IMR-90 (cell line): ENCODE measurements at regions not wholly inside any gene's neighbourhood (a gene's known extent, or its start where the extent isn't known, plus 50 kb on each side); places are given as distances from the start of the nearest gene placed in this dataset.

Source experiments
- ATAC-seq: fragments of 200-7000 bp; cut with Tn5 transposase; 2 replicates; pipeline ENCODE4 v1.9.1; 2020; ENCODE audit warnings: low read depth, mild to moderate bottlenecking, moderate library complexity
- BruUV-seq: library from RNA; stranded (reverse); fragments of 400-500 nt; replicated peaks from 2 replicates; lab custom pipeline; 2021; lab: Mats Ljungman, UMichigan
- CTCF ChIA-PET: fragments of 300-600 bp; formaldehyde crosslinking; extraction: SDS; loops from one replicate; lab custom pipeline; 2021; ENCODE audit warnings: antibody characterized with exemption; lab: Yijun Ruan, JAX
- POLR2A ChIA-PET: fragments of 300-600 bp; sonication (Branson Sonifier 250); formaldehyde crosslinking; loops from one replicate; lab custom pipeline; 2022; ENCODE audit warnings: antibody characterized with exemption; ENCODE audit not compliant: unreplicated experiment; lab: Charles Lee
- DNase-seq: peaks from one replicate; pipeline ENCODE4 v3.0.0; 2013
- H2AFZ ChIP-seq: replicated peaks from 2 replicates; pipeline ENCODE3; 2013; ENCODE audit warnings: low read length, mild to moderate bottlenecking; ENCODE audit not compliant: poor library complexity
- H2AK5ac ChIP-seq: 2 replicates; pipeline ENCODE4 v1.6.1; 2013; ENCODE audit warnings: low read depth, low read length, inconsistent platforms
- H2AK9ac ChIP-seq: replicated peaks from 2 replicates; pipeline ENCODE3; 2013; ENCODE audit warnings: mild to moderate bottlenecking, low read depth, low read length, moderate library complexity; ENCODE audit not compliant: poor library complexity
- H2BK120ac ChIP-seq: 2 replicates; pipeline ENCODE4 v1.6.1; 2013; ENCODE audit warnings: low read depth, low read length, inconsistent platforms
- H2BK15ac ChIP-seq: 3 replicates; pipeline ENCODE4 v1.6.1; 2013; ENCODE audit warnings: low read depth, low read length, inconsistent platforms
- H2BK20ac ChIP-seq: 2 replicates; pipeline ENCODE4 v1.6.1; 2013; ENCODE audit warnings: low read depth, mild to moderate bottlenecking, inconsistent platforms, low read length, moderate library complexity
- H2BK5ac ChIP-seq: 2 replicates; pipeline ENCODE4 v1.6.1; 2013; ENCODE audit warnings: mild to moderate bottlenecking, low read depth, low read length, inconsistent platforms; ENCODE audit not compliant: poor library complexity, severe bottlenecking
- H3K14ac ChIP-seq: replicated peaks from 2 replicates; pipeline ENCODE4 v1.6.1; 2013; ENCODE audit warnings: low read depth, low read length, inconsistent platforms
- H3K18ac ChIP-seq: 2 replicates; pipeline ENCODE4 v1.6.1; 2013; ENCODE audit warnings: low read depth, low read length, control low read depth
- H3K23ac ChIP-seq: 2 replicates; pipeline ENCODE4 v1.6.1; 2013; ENCODE audit warnings: low read depth, low read length, inconsistent platforms
- H3K27ac ChIP-seq: 2 replicates; pipeline ENCODE4 v1.5.1; 2013; ENCODE audit warnings: mild to moderate bottlenecking, control low read depth, low read length; ENCODE audit not compliant: insufficient read depth
- H3K27me3 ChIP-seq: 2 replicates; pipeline ENCODE4 v1.6.1; 2013; ENCODE audit warnings: low read length; ENCODE audit not compliant: control insufficient read depth, insufficient read depth
- H3K36me3 ChIP-seq: 2 replicates; pipeline ENCODE4 v1.6.1; 2013; ENCODE audit warnings: low read length, mixed read lengths; ENCODE audit not compliant: control insufficient read depth, insufficient read depth
- H3K4ac ChIP-seq: 2 replicates; pipeline ENCODE4 v1.6.1; 2013; ENCODE audit warnings: low read depth, low read length, inconsistent platforms
- H3K4me1 ChIP-seq: 2 replicates; pipeline ENCODE4 v1.6.1; 2013; ENCODE audit warnings: low read length, mixed read lengths; ENCODE audit not compliant: control insufficient read depth, insufficient read depth
- H3K4me2 ChIP-seq: 2 replicates; pipeline ENCODE4 v1.6.1; 2013; ENCODE audit warnings: low read depth, mild to moderate bottlenecking, control low read depth, low read length, moderate library complexity
- H3K4me3 ChIP-seq: 2 replicates; pipeline ENCODE4 v1.5.1; 2013; ENCODE audit warnings: low read depth, mild to moderate bottlenecking, control low read depth, low read length, moderate library complexity; ENCODE audit not compliant: insufficient read depth
- H3K56ac ChIP-seq: 2 replicates; pipeline ENCODE4 v1.6.1; 2013; ENCODE audit warnings: low read length, inconsistent platforms; ENCODE audit not compliant: insufficient read depth; ENCODE audit errors: extremely low read depth
- H3K79me1 ChIP-seq, 2 experiments: 2 replicates each; pipeline ENCODE4 v1.6.1; 2013; ENCODE audit warnings: low read length in 2 of 2, inconsistent platforms in 1 of 2, low read depth in 1 of 2
- H3K9ac ChIP-seq: 2 replicates; pipeline ENCODE4 v1.6.1; 2013; ENCODE audit warnings: low read depth, low read length, control low read depth
- H3K9me1 ChIP-seq: 2 replicates; pipeline ENCODE4 v1.6.1; 2013; ENCODE audit warnings: low read length, inconsistent platforms; ENCODE audit not compliant: insufficient read depth
- H3K9me3 ChIP-seq: 2 replicates; pipeline ENCODE4 v1.6.1; 2013; ENCODE audit warnings: low read length; ENCODE audit not compliant: control insufficient read depth, insufficient read depth
- H4K20me1 ChIP-seq: 2 replicates; pipeline ENCODE4 v1.6.1; 2013; ENCODE audit warnings: low read length, inconsistent platforms; ENCODE audit not compliant: insufficient read depth
- H4K5ac ChIP-seq: 2 replicates; pipeline ENCODE4 v1.6.1; 2013; ENCODE audit warnings: mild to moderate bottlenecking, low read depth, low read length, control low read depth
- H4K8ac ChIP-seq, 2 experiments: 2 replicates each; pipeline ENCODE4 v1.6.1; 2013; ENCODE audit warnings: low read depth in 2 of 2, low read length in 2 of 2, control low read depth in 1 of 2, inconsistent platforms in 1 of 2
- H4K91ac ChIP-seq: 2 replicates; pipeline ENCODE4 v1.6.1; 2013; ENCODE audit warnings: low read depth, low read length, inconsistent platforms; ENCODE audit not compliant: insufficient read depth
- BHLHE40 ChIP-seq: fragments of 150-350 bp; IDR thresholded peaks from 2 replicates; pipeline ENCODE4 v1.6.1; 2016; ENCODE audit warnings: mild to moderate bottlenecking, low read depth, low read length
- CHD1 ChIP-seq: IDR thresholded peaks from 2 replicates; pipeline ENCODE4 v1.6.1; 2012; ENCODE audit warnings: low read depth, low read length, improper control_type of control experiment
- FOS ChIP-seq: fragments of 150-350 bp; IDR thresholded peaks from 2 replicates; pipeline ENCODE4 v1.6.1; 2016; ENCODE audit warnings: low read depth, low read length
- MAZ ChIP-seq: IDR thresholded peaks from 2 replicates; pipeline ENCODE4 v1.6.1; 2012; ENCODE audit warnings: low read depth, mild to moderate bottlenecking, low read length, improper control_type of control experiment, moderate library complexity, borderline replicate concordance
- MXI1 ChIP-seq: IDR thresholded peaks from 2 replicates; pipeline ENCODE4 v1.6.1; 2012; ENCODE audit warnings: low read depth, mild to moderate bottlenecking, low read length, moderate library complexity, borderline replicate concordance
- NFE2L2 ChIP-seq: fragments of 150-350 bp; IDR thresholded peaks from 2 replicates; pipeline ENCODE4 v1.6.1; 2016; ENCODE audit warnings: low read depth, mild to moderate bottlenecking, low read length
- POLR2A ChIP-seq: IDR thresholded peaks from 2 replicates; pipeline ENCODE4 v1.6.1; 2012; ENCODE audit warnings: mild to moderate bottlenecking, low read depth, low read length
- RAD21 ChIP-seq: IDR thresholded peaks from 2 replicates; pipeline ENCODE4 v1.6.1; 2012; ENCODE audit warnings: low read length, improper control_type of control experiment
- RCOR1 ChIP-seq: IDR thresholded peaks from 2 replicates; pipeline ENCODE4 v1.6.1; 2012; ENCODE audit warnings: mild to moderate bottlenecking, low read length, improper control_type of control experiment; ENCODE audit not compliant: insufficient replicate concordance
- SMC3 ChIP-seq: fragments of 150-350 bp; IDR thresholded peaks from 2 replicates; pipeline ENCODE4 v1.6.1; 2016; ENCODE audit warnings: low read depth, mild to moderate bottlenecking, antibody characterized with exemption, low read length, moderate library complexity
- WGBS, 2 experiments: methylation state at CpG; one replicate each; pipeline versions ENCODE4 v1.1.5 to v1.1.7; 2013; ENCODE audit warnings: missing lambda C conversion rate in 2 of 2; ENCODE audit not compliant: insufficient read length in 1 of 2; ENCODE audit errors: extremely low coverage in 2 of 2; 5-methylcytosine and 5-hydroxymethylcytosine counted together
- dilution Hi-C: fragments of 300-500 bp; cut with HindIII; formaldehyde crosslinking; loops from one replicate; pipeline ENCODE4 v1.14.3; 2018; ENCODE audit warnings: low sequenced_read_pairs; ENCODE audit not compliant: unreplicated experiment
- in situ Hi-C: fragments of 300-500 bp; cut with MboI; formaldehyde crosslinking; loops from 3 replicates; pipeline ENCODE4 v1.14.3; 2019; ENCODE audit warnings: low sequenced_read_pairs, inconsistent platforms, mixed read lengths
- intact Hi-C: fragments of 100-400 bp; cut with micrococcal nuclease; formaldehyde crosslinking; loops from 2 replicates; pipeline ENCODE4 v1.10.0; 2022
- TF ChIP-seq, protein P1 (sequence below): fragments of 150-350 bp; IDR thresholded peaks from 2 replicates; pipeline ENCODE4 v1.6.1; 2017; ENCODE audit warnings: mild to moderate bottlenecking, antibody characterized with exemption, low read length, low read depth

DNA sequence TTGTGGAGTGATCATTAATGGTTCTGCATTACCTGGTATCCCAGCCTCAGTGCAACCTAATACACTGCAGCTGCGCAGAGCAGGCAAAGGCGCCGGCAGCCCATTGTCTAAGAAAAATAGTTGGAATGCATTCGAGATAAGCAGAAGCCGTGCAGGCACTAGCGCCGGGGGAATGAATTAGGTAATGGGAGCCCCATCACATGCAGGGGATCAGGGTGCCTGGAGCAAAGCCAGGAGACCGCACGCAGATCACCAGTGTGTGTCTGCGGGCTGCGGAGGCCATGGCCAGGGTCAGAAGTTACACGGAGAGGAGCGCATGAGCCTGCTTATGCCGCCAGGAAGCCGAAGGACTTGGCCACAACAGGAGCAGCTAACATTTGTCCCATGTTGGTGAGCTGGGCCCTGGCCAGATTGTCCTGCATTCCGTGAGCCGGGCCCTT lies 156.8 kb downstream of the DLL1 start:
- Histone ChIP-seq H3K23ac (no peak overlapping the region), H3K14ac (no peak overlapping the region), H4K20me1 (no peaks in the 10 kb centered on the region), H3K27me3 (no peaks in the 10 kb centered on the region), H3K4me2 (no peak overlapping the region), H3K4ac (no peak overlapping the region), H3K36me3 (no peaks in the 10 kb centered on the region), H2BK120ac (no peak overlapping the region), H4K91ac (no peak overlapping the region), H2AK9ac (no peak overlapping the region), H3K9me3 (peaks cover 57% of the 10 kb centered on the region), H4K8ac (no peak overlapping the region), H4K5ac (no peak overlapping the region), H3K56ac (no peak overlapping the region), H3K18ac (no peak overlapping the region), H3K79me1 (no peaks in the 10 kb centered on the region), H2AK5ac (no peak overlapping the region), H3K27ac (no peak overlapping the region), H2AFZ (no peak overlapping the region), H2BK15ac (no peak overlapping the region), H2BK20ac (no peak overlapping the region), H2BK5ac (no peak overlapping the region), H3K9me1 (no peaks in the 10 kb centered on the region), H3K4me1 (no peaks in the 10 kb centered on the region), H3K9ac (no peak overlapping the region), H3K4me3 (no peak overlapping the region)
- DNase-seq (no peak), ATAC-seq (no peak)
- dilution Hi-C loops = no loop called here
- ChIA-PET POLR2A (no interaction called here), CTCF (no interaction called here)
- in situ Hi-C loops = no loop called here
- BruUV-seq = no TSS peak
- 19% methylated on average over 8 of the region's 17 CpGs; no CpG with 5 or more reads in 1 of the 2 experiments for WGBS, 2 experiments
- intact Hi-C loops = no loop called here
- TF ChIP-seq BHLHE40 = no peak
- TF ChIP-seq POLR2A = no peak
- TF ChIP-seq SMC3 = no peak
- TF ChIP-seq MAZ = no peak
- TF ChIP-seq, protein P1, sequence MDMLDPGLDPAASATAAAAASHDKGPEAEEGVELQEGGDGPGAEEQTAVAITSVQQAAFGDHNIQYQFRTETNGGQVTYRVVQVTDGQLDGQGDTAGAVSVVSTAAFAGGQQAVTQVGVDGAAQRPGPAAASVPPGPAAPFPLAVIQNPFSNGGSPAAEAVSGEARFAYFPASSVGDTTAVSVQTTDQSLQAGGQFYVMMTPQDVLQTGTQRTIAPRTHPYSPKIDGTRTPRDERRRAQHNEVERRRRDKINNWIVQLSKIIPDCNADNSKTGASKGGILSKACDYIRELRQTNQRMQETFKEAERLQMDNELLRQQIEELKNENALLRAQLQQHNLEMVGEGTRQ = no peak
- no peak for TF ChIP-seq CHD1
- TF ChIP-seq RCOR1 = no peak
- no peak for TF ChIP-seq RAD21
- no peak for TF ChIP-seq FOS
- TF ChIP-seq MXI1 = no peak
- no peak for TF ChIP-seq NFE2L2
